ENCODE measurements at regions not wholly inside any gene's neighbourhood (a gene's known extent, or its start where the extent isn't known, plus 50 kb on each side); places are given as distances from the start of the nearest gene placed in this dataset.

DNA sequence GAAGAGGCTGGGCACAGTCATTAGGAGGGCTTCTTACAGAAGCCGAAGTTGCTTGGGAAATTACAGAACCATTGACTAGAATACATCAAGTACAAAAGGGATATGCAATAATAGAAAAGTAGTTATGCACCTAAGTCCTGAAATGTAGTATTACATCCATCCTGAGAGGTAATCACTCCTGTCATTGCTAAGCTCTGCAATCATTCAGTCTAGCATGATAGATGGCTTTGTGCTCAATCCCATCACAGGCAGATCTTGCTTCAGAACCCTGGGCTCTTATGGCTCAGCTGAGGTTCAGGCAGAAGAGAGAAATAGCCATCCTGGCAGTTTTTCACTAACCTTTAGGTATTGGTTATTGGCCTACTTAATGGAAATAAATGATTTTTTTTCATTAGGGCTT, 231.7 kb upstream of the AFF2 start:
- no peak for ATAC-seq
- Histone ChIP-seq H3K27me3 (no peaks in the 10 kb centered on the region), H3K4me1 (no peaks in the 10 kb centered on the region), H3K9me3 (no peaks in the 10 kb centered on the region), H3K36me3 (no peaks in the 10 kb centered on the region), H3K27ac (no peak overlapping the region), H3K4me3 (no peak overlapping the region)
- DNase-seq: no peak
- intact Hi-C loops (cut with DNase I): no loop called here
- TF ChIP-seq, protein P1, sequence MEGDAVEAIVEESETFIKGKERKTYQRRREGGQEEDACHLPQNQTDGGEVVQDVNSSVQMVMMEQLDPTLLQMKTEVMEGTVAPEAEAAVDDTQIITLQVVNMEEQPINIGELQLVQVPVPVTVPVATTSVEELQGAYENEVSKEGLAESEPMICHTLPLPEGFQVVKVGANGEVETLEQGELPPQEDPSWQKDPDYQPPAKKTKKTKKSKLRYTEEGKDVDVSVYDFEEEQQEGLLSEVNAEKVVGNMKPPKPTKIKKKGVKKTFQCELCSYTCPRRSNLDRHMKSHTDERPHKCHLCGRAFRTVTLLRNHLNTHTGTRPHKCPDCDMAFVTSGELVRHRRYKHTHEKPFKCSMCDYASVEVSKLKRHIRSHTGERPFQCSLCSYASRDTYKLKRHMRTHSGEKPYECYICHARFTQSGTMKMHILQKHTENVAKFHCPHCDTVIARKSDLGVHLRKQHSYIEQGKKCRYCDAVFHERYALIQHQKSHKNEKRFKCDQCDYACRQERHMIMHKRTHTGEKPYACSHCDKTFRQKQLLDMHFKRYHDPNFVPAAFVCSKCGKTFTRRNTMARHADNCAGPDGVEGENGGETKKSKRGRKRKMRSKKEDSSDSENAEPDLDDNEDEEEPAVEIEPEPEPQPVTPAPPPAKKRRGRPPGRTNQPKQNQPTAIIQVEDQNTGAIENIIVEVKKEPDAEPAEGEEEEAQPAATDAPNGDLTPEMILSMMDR (IDR thresholded peaks at IDR 0.05): no peak

DNA sequence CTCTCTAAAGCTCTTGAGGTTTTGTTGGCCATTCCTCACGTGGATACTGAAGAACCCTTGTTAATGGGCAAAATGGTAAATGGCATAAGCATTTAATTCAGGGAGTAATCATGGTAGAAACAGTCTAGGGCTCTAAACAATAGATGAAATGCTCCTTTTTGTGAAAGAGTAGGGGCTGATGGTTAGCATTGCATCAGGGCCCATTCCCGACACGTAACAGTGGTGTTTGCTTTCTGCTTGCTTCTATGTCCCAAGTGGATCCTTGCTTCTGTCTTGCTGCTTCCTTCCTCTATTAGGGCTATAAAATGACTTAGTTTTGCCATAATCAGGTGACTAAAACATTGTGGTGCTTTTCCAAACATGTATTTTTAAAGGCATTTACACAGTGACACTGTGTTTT, 230.9 kb upstream of the AFF2 start:
- Histone ChIP-seq H3K4me1 (no peaks in the 10 kb centered on the region), H3K9me3 (no peaks in the 10 kb centered on the region), H3K4me3 (no peak overlapping the region), H3K27ac (no peak overlapping the region), H3K36me3 (no peaks in the 10 kb centered on the region), H3K27me3 (no peaks in the 10 kb centered on the region)
- ATAC-seq (no peak), DNase-seq (no peak)
- intact Hi-C loops (cut with DNase I): no loop called here
- TF ChIP-seq, protein P1 (IDR thresholded peaks at IDR 0.05): no peak

DNA sequence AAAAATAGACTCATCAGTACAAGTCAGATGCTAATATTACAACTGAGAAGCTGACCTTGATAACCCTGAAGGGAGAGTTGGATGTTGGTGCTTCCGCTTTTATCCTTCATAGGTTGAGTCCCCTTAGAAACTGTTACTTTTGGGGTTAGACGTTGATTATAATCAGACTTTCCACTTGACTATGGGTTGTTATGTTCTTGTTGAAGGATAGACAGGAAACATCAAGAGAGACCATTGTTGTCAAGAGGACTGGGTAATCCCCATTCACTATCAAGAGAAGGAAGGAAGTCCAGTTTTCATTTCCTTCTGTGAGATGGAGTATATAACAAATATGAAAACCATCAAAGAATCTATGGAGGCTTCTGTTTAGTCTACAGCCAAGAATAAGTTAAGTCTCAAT, 229.9 kb upstream of the AFF2 start:
- H3K9me3 ChIP-seq: no peaks in the 10 kb centered on the region
- no peak overlapping the region for H3K27ac ChIP-seq
- no peaks in the 10 kb centered on the region for H3K27me3 ChIP-seq
- H3K4me3 ChIP-seq: no peak overlapping the region
- ATAC-seq (no peak), DNase-seq (no peak)
- no peaks in the 10 kb centered on the region for H3K4me1 ChIP-seq
- TF ChIP-seq, protein P1 (IDR thresholded peaks at IDR 0.05): no peak
- H3K36me3 ChIP-seq: no peaks in the 10 kb centered on the region
- intact Hi-C loops (cut with DNase I): no loop called here

DNA sequence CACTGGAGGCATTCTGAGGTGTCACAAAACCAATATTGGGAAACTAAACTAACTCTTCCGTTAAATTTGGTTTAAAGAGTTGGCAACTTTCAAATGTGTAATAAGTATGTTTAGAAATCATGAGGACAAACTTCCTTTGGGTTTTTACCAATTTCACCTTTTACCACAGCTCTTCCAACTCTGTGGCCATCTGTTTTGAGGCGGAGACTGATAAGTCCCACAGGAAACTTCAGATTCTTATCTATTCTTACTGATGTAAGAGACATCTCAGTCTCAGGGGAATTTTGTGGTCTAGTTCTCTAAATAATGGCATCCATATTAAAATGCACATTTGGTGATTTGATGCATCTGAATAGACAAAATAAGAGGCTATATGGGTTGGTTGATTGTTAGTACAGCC, 229.2 kb upstream of the AFF2 start:
- Histone ChIP-seq H3K36me3 (no peaks in the 10 kb centered on the region), H3K27ac (no peak overlapping the region), H3K4me1 (no peaks in the 10 kb centered on the region), H3K9me3 (no peaks in the 10 kb centered on the region), H3K27me3 (no peaks in the 10 kb centered on the region), H3K4me3 (no peak overlapping the region)
- intact Hi-C loops (cut with DNase I): no loop called here
- no peak for DNase-seq
- TF ChIP-seq, protein P1 (IDR thresholded peaks at IDR 0.05): no peak
- no peak for ATAC-seq

DNA sequence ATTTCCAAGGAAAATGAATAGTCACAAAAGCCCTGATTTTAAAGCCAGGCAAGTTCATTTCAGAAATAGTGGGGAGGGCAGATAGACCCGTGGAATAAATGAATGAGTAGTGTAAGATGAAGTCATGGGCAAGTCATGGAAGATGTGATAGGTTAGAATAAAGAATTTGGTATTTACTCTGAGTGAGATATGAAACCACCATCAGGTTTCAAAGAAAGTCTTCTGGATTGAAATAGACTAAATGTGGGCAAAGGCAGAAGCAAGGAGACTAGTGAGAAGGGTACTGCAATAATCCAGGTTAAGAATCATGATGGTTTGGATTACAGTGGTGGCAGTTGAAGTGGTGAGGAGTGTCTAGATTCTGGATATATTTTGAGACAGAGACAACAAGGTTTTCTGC, 218.5 kb upstream of the AFF2 start:
- H3K27me3 ChIP-seq: no peaks in the 10 kb centered on the region
- no peaks in the 10 kb centered on the region for H3K9me3 ChIP-seq
- no peak overlapping the region for H3K4me3 ChIP-seq
- no peaks in the 10 kb centered on the region for H3K36me3 ChIP-seq
- ATAC-seq (no peak), DNase-seq (no peak)
- H3K27ac ChIP-seq: no peak overlapping the region
- no peaks in the 10 kb centered on the region for H3K4me1 ChIP-seq
- TF ChIP-seq, protein P1 (IDR thresholded peaks at IDR 0.05): no peak
- intact Hi-C loops (cut with DNase I): no loop called here

DNA sequence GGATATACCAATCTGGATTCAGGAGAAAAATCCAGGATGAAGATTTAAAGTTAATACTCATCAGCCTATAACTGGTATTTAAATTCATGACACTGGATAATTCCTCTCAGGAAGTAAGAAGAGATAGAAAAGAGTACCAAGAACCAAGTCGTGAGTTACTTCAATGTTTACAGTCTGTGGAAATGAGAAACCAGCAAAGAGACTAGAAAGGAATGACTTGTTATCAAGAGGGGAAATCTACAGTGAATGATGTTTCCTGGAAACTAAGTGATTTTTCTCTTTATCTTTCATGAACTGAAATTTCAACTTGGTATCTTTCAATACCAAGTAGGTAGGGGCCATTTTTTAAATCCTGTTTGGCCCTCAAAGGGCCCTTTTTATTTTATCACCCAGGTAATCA, 217.9 kb upstream of the AFF2 start:
- H3K36me3 ChIP-seq: no peaks in the 10 kb centered on the region
- no peaks in the 10 kb centered on the region for H3K9me3 ChIP-seq
- no peak overlapping the region for H3K4me3 ChIP-seq
- DNase-seq: no peak
- H3K27ac ChIP-seq: no peak overlapping the region
- no peak for ATAC-seq
- H3K27me3 ChIP-seq: no peaks in the 10 kb centered on the region
- TF ChIP-seq, protein P1 (IDR thresholded peaks at IDR 0.05): no peak
- no peaks in the 10 kb centered on the region for H3K4me1 ChIP-seq
- intact Hi-C loops (cut with DNase I): no loop called here

Data from upper lobe of right lung (tissue), 1 donor.